MM.1S (cell line): ENCODE measurements at regions not wholly inside any gene's neighbourhood (a gene's known extent, or its start where the extent isn't known, plus 50 kb on each side); places are given as distances from the start of the nearest gene placed in this dataset.

Experiments used
- DNase-seq: peaks from one replicate; pipeline ENCODE4 v3.0.0-alpha.2; 2015
- H2AFZ ChIP-seq: fragments of 300-600 bp; sonication (generic); 2 replicates; pipeline ENCODE4 v1.6.0; 2016; ENCODE audit warnings: antibody characterized with exemption, low read length
- H3F3A ChIP-seq: fragments of 300-600 bp; sonication (generic); 2 replicates; pipeline ENCODE4 v1.6.1; 2016; ENCODE audit warnings: mild to moderate bottlenecking, antibody characterized with exemption, low read length, moderate library complexity, mixed read lengths; ENCODE audit not compliant: insufficient read depth
- H3K27ac ChIP-seq: fragments of 300-600 bp; sonication (generic); 2 replicates; pipeline ENCODE4 v1.5.1; 2016; ENCODE audit warnings: mild to moderate bottlenecking, low read length
- H3K27me3 ChIP-seq: fragments of 300-600 bp; sonication (generic); replicated peaks from 2 replicates; pipeline ENCODE4 v1.6.0; 2016; ENCODE audit warnings: low read length; ENCODE audit not compliant: insufficient read depth
- H3K36me3 ChIP-seq: fragments of 300-600 bp; sonication (generic); replicated peaks from 2 replicates; pipeline ENCODE4 v1.6.1; 2016; ENCODE audit warnings: mild to moderate bottlenecking, low read length, mixed read lengths; ENCODE audit not compliant: insufficient read depth
- H3K4me1 ChIP-seq: fragments of 300-600 bp; sonication (generic); 2 replicates; pipeline ENCODE4 v1.6.1; 2016; ENCODE audit warnings: low read length, mixed read lengths
- H3K4me2 ChIP-seq: fragments of 300-600 bp; sonication (generic); 2 replicates; pipeline ENCODE4 v1.6.0; 2016; ENCODE audit warnings: low read depth, low read length
- H3K4me3 ChIP-seq: fragments of 300-600 bp; sonication (generic); 2 replicates; pipeline ENCODE4 v1.5.1; 2016; ENCODE audit warnings: low read length, mixed read lengths
- H3K79me2 ChIP-seq: fragments of 300-600 bp; sonication (generic); 2 replicates; pipeline ENCODE4 v1.6.1; 2016; ENCODE audit warnings: mixed run types, low read length, mixed read lengths
- H3K9ac ChIP-seq: fragments of 300-600 bp; sonication (generic); 2 replicates; pipeline ENCODE4 v1.6.1; 2016; ENCODE audit warnings: low read length, mixed read lengths
- H3K9me2 ChIP-seq: fragments of 300-600 bp; sonication (generic); replicated peaks from 2 replicates; pipeline ENCODE4 v1.6.1; 2016; ENCODE audit warnings: mild to moderate bottlenecking, low read length, mixed read lengths; ENCODE audit not compliant: insufficient read depth
- H3K9me3 ChIP-seq: fragments of 300-600 bp; sonication (generic); replicated peaks from 2 replicates; pipeline ENCODE4 v1.6.1; 2016; ENCODE audit warnings: mild to moderate bottlenecking, low read length, mixed read lengths; ENCODE audit not compliant: insufficient read depth
- H4K20me1 ChIP-seq: fragments of 300-600 bp; sonication (generic); 2 replicates; pipeline ENCODE4 v1.6.1; 2016; ENCODE audit warnings: mild to moderate bottlenecking, low read length, moderate library complexity, mixed read lengths; ENCODE audit not compliant: insufficient read depth
- CTCF ChIP-seq: fragments of 300-600 bp; sonication (generic); IDR thresholded peaks from 2 replicates; pipeline ENCODE4 v1.5.1; 2016; ENCODE audit warnings: antibody characterized with exemption, low read length, mixed read lengths
- EZH2 ChIP-seq: fragments of 300-600 bp; sonication (generic); optimal IDR thresholded peaks from 2 replicates; pipeline ENCODE3; 2017; ENCODE audit warnings: low read depth, mild to moderate bottlenecking, antibody characterized with exemption, low read length, mixed read lengths
- EZH2phosphoT487 ChIP-seq: fragments of 300-600 bp; sonication (generic); IDR thresholded peaks from 2 replicates; pipeline ENCODE4 v1.6.1; 2018; ENCODE audit warnings: antibody characterized with exemption, low read length

GRCh38 chr2:228801451-228801850 lies 469.6 kb downstream of the PID1 start:
- Histone ChIP-seq H3K27ac (no peak overlapping the region), H3K9ac (no peak overlapping the region), H2AFZ (no peak overlapping the region), H3K4me2 (no peak overlapping the region), H3K9me3 (no peaks in the 10 kb centered on the region), H3F3A (no peaks in the 10 kb centered on the region), H3K4me3 (no peak overlapping the region), H4K20me1 (no peaks in the 10 kb centered on the region), H3K9me2 (no peaks in the 10 kb centered on the region), H3K36me3 (no peaks in the 10 kb centered on the region), H3K79me2 (no peaks in the 10 kb centered on the region), H3K27me3 (no peaks in the 10 kb centered on the region), H3K4me1 (no peaks in the 10 kb centered on the region)
- TF ChIP-seq EZH2phosphoT487 = no peak
- no peak for TF ChIP-seq EZH2
- no peak for TF ChIP-seq CTCF
- no peak for DNase-seq

GRCh38 chr2:228799208-228799588 lies 471.9 kb downstream of the PID1 start:
- H3K27ac ChIP-seq = no peak overlapping the region
- no peak overlapping the region for H3K4me2 ChIP-seq
- H4K20me1 ChIP-seq = no peaks in the 10 kb centered on the region
- no peak for DNase-seq
- H3K27me3 ChIP-seq = no peaks in the 10 kb centered on the region
- no peaks in the 10 kb centered on the region for H3K36me3 ChIP-seq
- no peaks in the 10 kb centered on the region for H3K9me2 ChIP-seq
- H3K4me3 ChIP-seq = no peak overlapping the region
- no peaks in the 10 kb centered on the region for H3K9me3 ChIP-seq
- TF ChIP-seq EZH2 (no peak), CTCF (no peak), EZH2phosphoT487 (no peak)
- no peaks in the 10 kb centered on the region for H3K4me1 ChIP-seq
- no peaks in the 10 kb centered on the region for H3F3A ChIP-seq
- H3K9ac ChIP-seq = no peak overlapping the region
- H3K79me2 ChIP-seq = no peaks in the 10 kb centered on the region
- no peak overlapping the region for H2AFZ ChIP-seq

GRCh38 chr2:228798458-228799207 lies 472.5 kb downstream of the PID1 start:
- Histone ChIP-seq H3K4me1 (no peaks in the 10 kb centered on the region), H3K27me3 (no peaks in the 10 kb centered on the region), H2AFZ (no peak overlapping the region), H3K9ac (no peak overlapping the region), H3K9me3 (no peaks in the 10 kb centered on the region), H3F3A (no peaks in the 10 kb centered on the region), H3K27ac (no peak overlapping the region), H3K36me3 (no peaks in the 10 kb centered on the region), H4K20me1 (no peaks in the 10 kb centered on the region), H3K4me3 (no peak overlapping the region), H3K79me2 (no peaks in the 10 kb centered on the region), H3K9me2 (no peaks in the 10 kb centered on the region), H3K4me2 (no peak overlapping the region)
- TF ChIP-seq CTCF (no peak), EZH2phosphoT487 (no peak), EZH2 (no peak)
- no peak for DNase-seq
